B cell (primary cell): ENCODE measurements at regions not wholly inside any gene's neighbourhood (a gene's known extent, or its start where the extent isn't known, plus 50 kb on each side); places are given as distances from the start of the nearest gene placed in this dataset.

ENCODE experiments used
- CTCF ChIP-seq: fragments of 200-600 bp; IDR thresholded peaks from one replicate; pipeline ENCODE4 v1.8.0; 2022; ENCODE audit warnings: antibody characterized with exemption, mild to moderate bottlenecking
- EZH2 ChIP-seq: IDR thresholded peaks from 2 replicates; pipeline ENCODE4 v1.6.1; 2012; ENCODE audit warnings: borderline replicate concordance, low read depth, mild to moderate bottlenecking, moderate library complexity, low read length; ENCODE audit not compliant: insufficient read depth, poor library complexity, severe bottlenecking

DNA sequence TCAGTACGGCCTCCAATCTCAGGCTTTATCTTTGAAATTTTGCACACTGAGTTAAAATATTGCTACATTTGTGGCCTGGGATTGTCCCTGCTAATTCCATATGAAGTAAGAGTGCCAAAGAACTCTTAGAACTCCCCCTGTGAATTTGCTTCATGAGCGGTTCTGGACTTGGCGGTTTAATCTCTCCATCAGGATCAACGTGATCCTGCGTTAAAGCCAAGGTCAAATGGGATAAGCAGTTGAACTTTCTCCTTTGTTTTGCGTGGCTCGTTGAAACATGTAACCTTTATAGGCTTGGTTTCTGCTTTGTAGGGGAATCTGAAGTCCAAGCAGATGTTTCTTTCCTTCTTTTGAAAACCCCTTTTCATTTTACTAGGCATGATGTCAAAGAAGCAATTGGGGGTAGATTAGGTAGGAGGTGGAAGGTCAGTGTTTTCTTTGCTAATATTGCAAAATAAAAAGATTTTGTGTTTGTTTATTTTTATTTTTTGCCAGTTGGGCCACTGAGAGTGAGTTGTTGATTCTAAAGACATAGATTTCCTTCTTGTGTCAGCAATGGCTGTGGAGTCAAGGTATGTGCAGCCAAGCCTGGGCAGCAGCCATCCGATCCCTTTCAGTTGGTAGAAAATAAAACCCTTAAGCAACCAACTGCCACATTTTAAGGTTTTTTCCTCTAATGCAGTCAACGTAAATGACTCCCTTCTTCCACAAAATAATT, 390.8 kb downstream of the NNT start:
- TF ChIP-seq CTCF (no peak), EZH2 (no peak)
